WTC11 (cell line): ENCODE measurements at regions not wholly inside any gene's neighbourhood (a gene's known extent, or its start where the extent isn't known, plus 50 kb on each side); places are given as distances from the start of the nearest gene placed in this dataset.

ENCODE experiments used
- ATAC-seq: fragments of 200-7000 bp; cut with Tn5 transposase; 2 replicates; pipeline ENCODE4 v1.10.0; 2021; ENCODE audit warnings: mild to moderate bottlenecking, moderate library complexity
- CTCF ChIA-PET: fragments of 300-600 bp; sonication (Branson Sonifier 250); formaldehyde crosslinking; loops from one replicate; lab custom pipeline; 2021; ENCODE audit warnings: antibody characterized with exemption; lab: Charles Lee
- POLR2A ChIA-PET: fragments of 350-600 bp; sonication (Branson Sonifier 250); formaldehyde crosslinking; loops from one replicate; lab custom pipeline; 2021; ENCODE audit warnings: antibody characterized with exemption; lab: Charles Lee
- DNase-seq: peaks from one replicate; pipeline ENCODE4 v3.0.0; 2021; ENCODE audit warnings: low spot score
- H3K27ac Mint-ChIP-seq: 2 replicates; pipeline ENCODE4 v1.8.0; 2021; ENCODE audit warnings: mixed read lengths
- H3K27me3 Mint-ChIP-seq: 2 replicates; pipeline ENCODE4 v1.8.0; 2021; ENCODE audit warnings: low read depth, mild to moderate bottlenecking, moderate library complexity, mixed read lengths
- H3K36me3 Mint-ChIP-seq: 2 replicates; pipeline ENCODE4 v1.8.0; 2021; ENCODE audit warnings: mixed read lengths
- H3K4me1 Mint-ChIP-seq: 2 replicates; pipeline ENCODE4 v1.8.0; 2022; ENCODE audit warnings: mixed read lengths
- H3K4me3 Mint-ChIP-seq: 2 replicates; pipeline ENCODE4 v1.8.0; 2021; ENCODE audit warnings: mild to moderate bottlenecking, moderate library complexity, mixed read lengths
- H3K9me3 Mint-ChIP-seq: 2 replicates; pipeline ENCODE4 v1.8.0; 2021; ENCODE audit warnings: mixed read lengths
- ELF4 ChIP-seq: sonication (generic); formaldehyde crosslinking; IDR thresholded peaks from 2 replicates; pipeline ENCODE4 v1.8.1; 2022; ENCODE audit warnings: low read depth, mild to moderate bottlenecking, moderate library complexity, missing genetic modification reagents
- GABPB1 ChIP-seq: sonication (generic); formaldehyde crosslinking; IDR thresholded peaks from 2 replicates; pipeline ENCODE4 v1.8.1; 2023; ENCODE audit warnings: mild to moderate bottlenecking, missing genetic modification reagents
- HMGA2 ChIP-seq: fragments of 250-450 bp; sonication (Bioruptor Pico); IDR thresholded peaks from 2 replicates; pipeline ENCODE4 v1.4.0; 2021; ENCODE audit warnings: mild to moderate bottlenecking, moderate library complexity
- JUN ChIP-seq: sonication (generic); formaldehyde crosslinking; IDR thresholded peaks from 2 replicates; pipeline ENCODE4 v1.8.0; 2023; ENCODE audit warnings: mild to moderate bottlenecking, missing genetic modification reagents
- ZNF232 ChIP-seq: sonication (generic); formaldehyde crosslinking; IDR thresholded peaks from 2 replicates; pipeline ENCODE4 v1.8.0; 2022; ENCODE audit warnings: mild to moderate bottlenecking, missing genetic modification reagents
- ZNF263 ChIP-seq: sonication (generic); formaldehyde crosslinking; IDR thresholded peaks from 2 replicates; pipeline ENCODE4 v1.8.1; 2022; ENCODE audit warnings: low read depth, mild to moderate bottlenecking, moderate library complexity, missing genetic modification reagents
- ZNF317 ChIP-seq: sonication (generic); formaldehyde crosslinking; IDR thresholded peaks from 2 replicates; pipeline ENCODE4 v1.8.1; 2023; ENCODE audit warnings: low read depth, mild to moderate bottlenecking, moderate library complexity, missing genetic modification reagents, borderline replicate concordance
- TF ChIP-seq, protein P1 (sequence below): fragments of 250-450 bp; sonication (Bioruptor Pico); IDR thresholded peaks from 2 replicates; pipeline ENCODE4 v1.9.0; 2021; ENCODE audit warnings: mild to moderate bottlenecking
- TF ChIP-seq, protein P2 (sequence below): sonication (generic); formaldehyde crosslinking; IDR thresholded peaks from 2 replicates; pipeline ENCODE4 v1.8.0; 2022; ENCODE audit warnings: mild to moderate bottlenecking, missing genetic modification reagents
- TF ChIP-seq, protein P3 (sequence below): sonication (generic); formaldehyde crosslinking; IDR thresholded peaks from 2 replicates; pipeline ENCODE4 v1.8.0; 2022; ENCODE audit warnings: missing genetic modification reagents
- TF ChIP-seq, protein P4 (sequence below): sonication (generic); formaldehyde crosslinking; conservative IDR thresholded peaks from 2 replicates; pipeline ENCODE4 v1.8.1; 2022; ENCODE audit warnings: mild to moderate bottlenecking, missing genetic modification reagents
- TF ChIP-seq, protein P5 (sequence below): sonication (generic); formaldehyde crosslinking; IDR thresholded peaks from 2 replicates; pipeline ENCODE4 v1.8.0; 2023; ENCODE audit warnings: missing genetic modification reagents
- TF ChIP-seq, protein P6 (sequence below): sonication (generic); formaldehyde crosslinking; IDR thresholded peaks from 2 replicates; pipeline ENCODE4 v1.8.1; 2023; ENCODE audit warnings: mild to moderate bottlenecking, missing genetic modification reagents, moderate library complexity
- TF ChIP-seq, protein P7 (sequence below): sonication (generic); formaldehyde crosslinking; IDR thresholded peaks from 2 replicates; pipeline ENCODE4 v1.8.1; 2023; ENCODE audit warnings: mild to moderate bottlenecking, missing genetic modification reagents
- TF ChIP-seq, protein P8 (sequence below): sonication (generic); formaldehyde crosslinking; IDR thresholded peaks from 2 replicates; pipeline ENCODE4 v1.8.0; 2022; ENCODE audit warnings: mild to moderate bottlenecking, missing genetic modification reagents
- TF ChIP-seq, protein P9 (sequence below): sonication (generic); formaldehyde crosslinking; IDR thresholded peaks from 2 replicates; pipeline ENCODE4 v1.8.1; 2023; ENCODE audit warnings: mild to moderate bottlenecking, moderate library complexity, missing genetic modification reagents

DNA sequence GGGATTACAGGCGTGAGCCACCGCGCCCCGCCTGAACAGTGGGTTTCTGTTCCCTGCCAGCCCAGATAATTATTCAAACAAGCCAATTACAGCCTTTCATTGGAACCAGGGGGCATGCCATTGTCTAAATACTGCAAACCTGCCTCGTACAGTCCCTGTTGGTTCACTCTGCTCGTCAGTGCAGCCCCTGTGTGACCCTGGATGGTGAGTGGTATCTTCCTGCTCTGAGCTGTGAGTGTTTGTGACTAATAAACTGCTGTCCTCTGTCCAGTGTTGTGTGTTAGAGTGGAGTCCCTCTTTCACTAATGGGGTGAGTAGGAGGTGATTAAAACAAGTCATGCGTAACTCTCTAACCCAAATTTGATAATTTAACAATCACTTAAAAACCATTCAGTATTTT lies 176.5 kb upstream of the FAM3C start (continued):
- TF ChIP-seq, protein P1, sequence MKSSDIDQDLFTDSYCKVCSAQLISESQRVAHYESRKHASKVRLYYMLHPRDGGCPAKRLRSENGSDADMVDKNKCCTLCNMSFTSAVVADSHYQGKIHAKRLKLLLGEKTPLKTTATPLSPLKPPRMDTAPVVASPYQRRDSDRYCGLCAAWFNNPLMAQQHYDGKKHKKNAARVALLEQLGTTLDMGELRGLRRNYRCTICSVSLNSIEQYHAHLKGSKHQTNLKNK (CRISPR knock-in tag), result no peak
- TF ChIP-seq, protein P2, sequence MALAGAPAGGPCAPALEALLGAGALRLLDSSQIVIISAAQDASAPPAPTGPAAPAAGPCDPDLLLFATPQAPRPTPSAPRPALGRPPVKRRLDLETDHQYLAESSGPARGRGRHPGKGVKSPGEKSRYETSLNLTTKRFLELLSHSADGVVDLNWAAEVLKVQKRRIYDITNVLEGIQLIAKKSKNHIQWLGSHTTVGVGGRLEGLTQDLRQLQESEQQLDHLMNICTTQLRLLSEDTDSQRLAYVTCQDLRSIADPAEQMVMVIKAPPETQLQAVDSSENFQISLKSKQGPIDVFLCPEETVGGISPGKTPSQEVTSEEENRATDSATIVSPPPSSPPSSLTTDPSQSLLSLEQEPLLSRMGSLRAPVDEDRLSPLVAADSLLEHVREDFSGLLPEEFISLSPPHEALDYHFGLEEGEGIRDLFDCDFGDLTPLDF, result no peak
- TF ChIP-seq, protein P3, sequence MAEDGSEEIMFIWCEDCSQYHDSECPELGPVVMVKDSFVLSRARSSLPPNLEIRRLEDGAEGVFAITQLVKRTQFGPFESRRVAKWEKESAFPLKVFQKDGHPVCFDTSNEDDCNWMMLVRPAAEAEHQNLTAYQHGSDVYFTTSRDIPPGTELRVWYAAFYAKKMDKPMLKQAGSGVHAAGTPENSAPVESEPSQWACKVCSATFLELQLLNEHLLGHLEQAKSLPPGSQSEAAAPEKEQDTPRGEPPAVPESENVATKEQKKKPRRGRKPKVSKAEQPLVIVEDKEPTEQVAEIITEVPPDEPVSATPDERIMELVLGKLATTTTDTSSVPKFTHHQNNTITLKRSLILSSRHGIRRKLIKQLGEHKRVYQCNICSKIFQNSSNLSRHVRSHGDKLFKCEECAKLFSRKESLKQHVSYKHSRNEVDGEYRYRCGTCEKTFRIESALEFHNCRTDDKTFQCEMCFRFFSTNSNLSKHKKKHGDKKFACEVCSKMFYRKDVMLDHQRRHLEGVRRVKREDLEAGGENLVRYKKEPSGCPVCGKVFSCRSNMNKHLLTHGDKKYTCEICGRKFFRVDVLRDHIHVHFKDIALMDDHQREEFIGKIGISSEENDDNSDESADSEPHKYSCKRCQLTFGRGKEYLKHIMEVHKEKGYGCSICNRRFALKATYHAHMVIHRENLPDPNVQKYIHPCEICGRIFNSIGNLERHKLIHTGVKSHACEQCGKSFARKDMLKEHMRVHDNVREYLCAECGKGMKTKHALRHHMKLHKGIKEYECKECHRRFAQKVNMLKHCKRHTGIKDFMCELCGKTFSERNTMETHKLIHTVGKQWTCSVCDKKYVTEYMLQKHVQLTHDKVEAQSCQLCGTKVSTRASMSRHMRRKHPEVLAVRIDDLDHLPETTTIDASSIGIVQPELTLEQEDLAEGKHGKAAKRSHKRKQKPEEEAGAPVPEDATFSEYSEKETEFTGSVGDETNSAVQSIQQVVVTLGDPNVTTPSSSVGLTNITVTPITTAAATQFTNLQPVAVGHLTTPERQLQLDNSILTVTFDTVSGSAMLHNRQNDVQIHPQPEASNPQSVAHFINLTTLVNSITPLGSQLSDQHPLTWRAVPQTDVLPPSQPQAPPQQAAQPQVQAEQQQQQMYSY (CRISPR knock-in tag), result no peak

DNA sequence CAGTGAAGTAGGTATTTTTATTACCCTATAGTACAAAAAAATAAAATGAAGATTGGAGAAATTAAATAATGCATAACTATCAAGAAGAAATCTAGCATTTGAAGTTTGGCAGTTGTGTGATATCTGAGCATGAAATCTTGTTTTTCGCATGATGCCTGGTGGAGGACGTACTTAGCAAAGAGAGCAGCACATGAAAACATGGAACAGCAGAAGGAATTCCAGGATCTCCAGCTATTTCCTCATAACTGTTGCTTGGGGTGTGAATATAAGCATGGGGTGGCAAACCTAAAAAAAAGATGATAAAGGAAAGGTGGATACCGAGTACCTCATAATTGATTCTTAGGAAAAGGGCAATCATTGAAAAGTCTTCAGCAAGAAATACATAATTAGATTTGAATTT lies 174.3 kb upstream of the FAM3C start:
- peaks cover 13% of the 10 kb centered on the region for H3K9me3 Mint-ChIP-seq
- CTCF ChIA-PET, result no interaction called here
- DNase-seq (no peak), ATAC-seq (no peak)
- H3K27ac Mint-ChIP-seq, result no peak overlapping the region
- H3K4me3 Mint-ChIP-seq, result no peak overlapping the region
- peaks cover 8% of the 10 kb centered on the region for H3K4me1 Mint-ChIP-seq
- H3K27me3 Mint-ChIP-seq, result no peaks in the 10 kb centered on the region; the same call in 1 of the 2 replicates
- POLR2A ChIA-PET, result no interaction called here
- peaks cover 6% of the 10 kb centered on the region for H3K36me3 Mint-ChIP-seq
- TF ChIP-seq ZNF317 (no peak), JUN (no peak), ZNF263 (CRISPR knock-in tag) (no peak), HMGA2 (CRISPR knock-in tag) (no peak), ELF4 (CRISPR knock-in tag) (no peak), ZNF232 (CRISPR knock-in tag) (no peak)
- TF ChIP-seq, protein P2, result no peak
- TF ChIP-seq, protein P4, sequence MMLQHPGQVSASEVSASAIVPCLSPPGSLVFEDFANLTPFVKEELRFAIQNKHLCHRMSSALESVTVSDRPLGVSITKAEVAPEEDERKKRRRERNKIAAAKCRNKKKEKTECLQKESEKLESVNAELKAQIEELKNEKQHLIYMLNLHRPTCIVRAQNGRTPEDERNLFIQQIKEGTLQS (CRISPR knock-in tag), result no peak
- TF ChIP-seq, protein P5, sequence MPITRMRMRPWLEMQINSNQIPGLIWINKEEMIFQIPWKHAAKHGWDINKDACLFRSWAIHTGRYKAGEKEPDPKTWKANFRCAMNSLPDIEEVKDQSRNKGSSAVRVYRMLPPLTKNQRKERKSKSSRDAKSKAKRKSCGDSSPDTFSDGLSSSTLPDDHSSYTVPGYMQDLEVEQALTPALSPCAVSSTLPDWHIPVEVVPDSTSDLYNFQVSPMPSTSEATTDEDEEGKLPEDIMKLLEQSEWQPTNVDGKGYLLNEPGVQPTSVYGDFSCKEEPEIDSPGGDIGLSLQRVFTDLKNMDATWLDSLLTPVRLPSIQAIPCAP (CRISPR knock-in tag), result no peak

DNA sequence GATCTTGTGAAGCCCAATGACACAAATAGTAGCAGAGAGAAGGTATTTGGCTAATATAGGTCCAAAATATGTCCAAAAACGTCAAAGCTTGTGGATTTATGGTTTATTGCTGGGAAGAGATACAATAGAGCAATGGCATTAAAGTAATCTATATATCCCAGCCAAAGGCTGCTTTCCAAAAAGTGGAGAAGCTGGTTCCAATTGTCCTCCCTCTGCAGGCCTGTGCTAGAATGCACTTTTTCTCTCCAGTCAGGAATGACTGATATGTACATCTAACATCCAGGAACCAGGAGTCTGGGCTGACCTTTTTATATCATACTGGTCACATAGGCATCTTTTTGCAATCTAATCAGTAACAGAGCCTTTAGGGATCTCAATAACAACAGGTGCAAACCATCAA lies 167.1 kb upstream of the FAM3C start:
- no peak overlapping the region for H3K4me3 Mint-ChIP-seq
- peaks cover 20% of the 10 kb centered on the region; the same call in 1 of the 2 replicates for H3K4me1 Mint-ChIP-seq
- H3K27ac Mint-ChIP-seq, result peak overlapping the region; percentile 58; the same call in 1 of the 2 replicates
- no peaks in the 10 kb centered on the region for H3K36me3 Mint-ChIP-seq
- H3K27me3 Mint-ChIP-seq, result no peaks in the 10 kb centered on the region
- ATAC-seq, result peak; percentile 89
- no peaks in the 10 kb centered on the region; the same call in 1 of the 2 replicates for H3K9me3 Mint-ChIP-seq
- POLR2A ChIA-PET, result no interaction called here
- DNase-seq, result peak; percentile 16
- CTCF ChIA-PET, result interaction anchor here (1.0 to 1.5 kb wide), 6 partner anchors 13 to 431 kb away, joined by 3 to 6 read pairs (median 4); partner anchors contain the start of gene FAM3C
- no peak for TF ChIP-seq GABPB1 (CRISPR knock-in tag)
- TF ChIP-seq, protein P5 (CRISPR knock-in tag), result no peak
- TF ChIP-seq, protein P6, sequence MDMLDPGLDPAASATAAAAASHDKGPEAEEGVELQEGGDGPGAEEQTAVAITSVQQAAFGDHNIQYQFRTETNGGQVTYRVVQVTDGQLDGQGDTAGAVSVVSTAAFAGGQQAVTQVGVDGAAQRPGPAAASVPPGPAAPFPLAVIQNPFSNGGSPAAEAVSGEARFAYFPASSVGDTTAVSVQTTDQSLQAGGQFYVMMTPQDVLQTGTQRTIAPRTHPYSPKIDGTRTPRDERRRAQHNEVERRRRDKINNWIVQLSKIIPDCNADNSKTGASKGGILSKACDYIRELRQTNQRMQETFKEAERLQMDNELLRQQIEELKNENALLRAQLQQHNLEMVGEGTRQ (CRISPR knock-in tag), result no peak
- TF ChIP-seq, protein P7, sequence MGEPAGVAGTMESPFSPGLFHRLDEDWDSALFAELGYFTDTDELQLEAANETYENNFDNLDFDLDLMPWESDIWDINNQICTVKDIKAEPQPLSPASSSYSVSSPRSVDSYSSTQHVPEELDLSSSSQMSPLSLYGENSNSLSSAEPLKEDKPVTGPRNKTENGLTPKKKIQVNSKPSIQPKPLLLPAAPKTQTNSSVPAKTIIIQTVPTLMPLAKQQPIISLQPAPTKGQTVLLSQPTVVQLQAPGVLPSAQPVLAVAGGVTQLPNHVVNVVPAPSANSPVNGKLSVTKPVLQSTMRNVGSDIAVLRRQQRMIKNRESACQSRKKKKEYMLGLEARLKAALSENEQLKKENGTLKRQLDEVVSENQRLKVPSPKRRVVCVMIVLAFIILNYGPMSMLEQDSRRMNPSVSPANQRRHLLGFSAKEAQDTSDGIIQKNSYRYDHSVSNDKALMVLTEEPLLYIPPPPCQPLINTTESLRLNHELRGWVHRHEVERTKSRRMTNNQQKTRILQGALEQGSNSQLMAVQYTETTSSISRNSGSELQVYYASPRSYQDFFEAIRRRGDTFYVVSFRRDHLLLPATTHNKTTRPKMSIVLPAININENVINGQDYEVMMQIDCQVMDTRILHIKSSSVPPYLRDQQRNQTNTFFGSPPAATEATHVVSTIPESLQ (CRISPR knock-in tag), result no peak
- TF ChIP-seq, protein P8, sequence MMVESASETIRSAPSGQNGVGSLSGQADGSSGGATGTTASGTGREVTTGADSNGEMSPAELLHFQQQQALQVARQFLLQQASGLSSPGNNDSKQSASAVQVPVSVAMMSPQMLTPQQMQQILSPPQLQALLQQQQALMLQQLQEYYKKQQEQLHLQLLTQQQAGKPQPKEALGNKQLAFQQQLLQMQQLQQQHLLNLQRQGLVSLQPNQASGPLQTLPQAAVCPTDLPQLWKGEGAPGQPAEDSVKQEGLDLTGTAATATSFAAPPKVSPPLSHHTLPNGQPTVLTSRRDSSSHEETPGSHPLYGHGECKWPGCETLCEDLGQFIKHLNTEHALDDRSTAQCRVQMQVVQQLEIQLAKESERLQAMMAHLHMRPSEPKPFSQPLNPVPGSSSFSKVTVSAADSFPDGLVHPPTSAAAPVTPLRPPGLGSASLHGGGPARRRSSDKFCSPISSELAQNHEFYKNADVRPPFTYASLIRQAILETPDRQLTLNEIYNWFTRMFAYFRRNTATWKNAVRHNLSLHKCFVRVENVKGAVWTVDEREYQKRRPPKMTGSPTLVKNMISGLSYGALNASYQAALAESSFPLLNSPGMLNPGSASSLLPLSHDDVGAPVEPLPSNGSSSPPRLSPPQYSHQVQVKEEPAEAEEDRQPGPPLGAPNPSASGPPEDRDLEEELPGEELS (CRISPR knock-in tag), result no peak
- TF ChIP-seq, protein P9, sequence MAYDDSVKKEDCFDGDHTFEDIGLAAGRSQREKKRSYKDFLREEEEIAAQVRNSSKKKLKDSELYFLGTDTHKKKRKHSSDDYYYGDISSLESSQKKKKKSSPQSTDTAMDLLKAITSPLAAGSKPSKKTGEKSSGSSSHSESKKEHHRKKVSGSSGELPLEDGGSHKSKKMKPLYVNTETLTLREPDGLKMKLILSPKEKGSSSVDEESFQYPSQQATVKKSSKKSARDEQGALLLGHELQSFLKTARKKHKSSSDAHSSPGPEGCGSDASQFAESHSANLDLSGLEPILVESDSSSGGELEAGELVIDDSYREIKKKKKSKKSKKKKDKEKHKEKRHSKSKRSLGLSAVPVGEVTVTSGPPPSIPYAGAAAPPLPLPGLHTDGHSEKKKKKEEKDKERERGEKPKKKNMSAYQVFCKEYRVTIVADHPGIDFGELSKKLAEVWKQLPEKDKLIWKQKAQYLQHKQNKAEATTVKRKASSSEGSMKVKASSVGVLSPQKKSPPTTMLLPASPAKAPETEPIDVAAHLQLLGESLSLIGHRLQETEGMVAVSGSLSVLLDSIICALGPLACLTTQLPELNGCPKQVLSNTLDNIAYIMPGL, result no peak
